ENCODE measurements at regions not wholly inside any gene's neighbourhood (a gene's known extent, or its start where the extent isn't known, plus 50 kb on each side); places are given as distances from the start of the nearest gene placed in this dataset.

GRCh38 chr3:8365541-8365940 is 136.1 kb upstream of the LMCD1 start:
- intact Hi-C loops (cut with DNase I; ENCODE audit: low total_unique reads): no loop called here
- Histone ChIP-seq H3K4me3 (no peak overlapping the region), H3K27me3 (no peaks in the 10 kb centered on the region), H3K27ac (no peak overlapping the region), H3K36me3 (no peaks in the 10 kb centered on the region), H3K9me3 (no peaks in the 10 kb centered on the region), H3K4me1 (no peaks in the 10 kb centered on the region)
- TF ChIP-seq CTCF (IDR thresholded peaks at IDR 0.05): no peak
- TF ChIP-seq POLR2A (IDR thresholded peaks at IDR 0.05): no peak
- no peak for TF ChIP-seq POLR2AphosphoS5 (IDR thresholded peaks at IDR 0.05)
- no peak for DNase-seq (ENCODE audit: low spot score in 2 of 2)

- intact Hi-C loops (cut with DNase I; ENCODE audit: low total_unique reads): no loop called here
- H3K27me3 ChIP-seq: no peaks in the 10 kb centered on the region
- H3K9me3 ChIP-seq: no peaks in the 10 kb centered on the region
- no peak overlapping the region for H3K27ac ChIP-seq
- no peaks in the 10 kb centered on the region for H3K4me1 ChIP-seq
- H3K4me3 ChIP-seq: no peak overlapping the region
- no peaks in the 10 kb centered on the region for H3K36me3 ChIP-seq
- TF ChIP-seq POLR2A (IDR thresholded peaks at IDR 0.05): no peak
- DNase-seq (ENCODE audit: low spot score in 2 of 2): no peak
These were observed 135.3 kb upstream of the LMCD1 start for GRCh38 chr3:8366219-8366810.

GRCh38 chr3:8368598-8368997 is 133.0 kb upstream of the LMCD1 start:
- no peak overlapping the region for H3K4me3 ChIP-seq
- intact Hi-C loops (cut with DNase I; ENCODE audit: low total_unique reads): no loop called here
- H3K27me3 ChIP-seq: no peaks in the 10 kb centered on the region
- no peak overlapping the region for H3K27ac ChIP-seq
- H3K4me1 ChIP-seq: no peaks in the 10 kb centered on the region
- no peak for DNase-seq (ENCODE audit: low spot score in 2 of 2)
- no peaks in the 10 kb centered on the region for H3K9me3 ChIP-seq
- no peaks in the 10 kb centered on the region for H3K36me3 ChIP-seq
- TF ChIP-seq CTCF (IDR thresholded peaks at IDR 0.05) (no peak), POLR2AphosphoS5 (IDR thresholded peaks at IDR 0.05) (no peak), POLR2A (IDR thresholded peaks at IDR 0.05) (no peak)

GRCh38 chr3:8369638-8370037 is 132.0 kb upstream of the LMCD1 start:
- H3K4me1 ChIP-seq: no peaks in the 10 kb centered on the region
- H3K36me3 ChIP-seq: no peaks in the 10 kb centered on the region
- H3K9me3 ChIP-seq: no peaks in the 10 kb centered on the region
- no peak overlapping the region for H3K4me3 ChIP-seq
- H3K27ac ChIP-seq: no peak overlapping the region
- no peaks in the 10 kb centered on the region for H3K27me3 ChIP-seq
- no peak for DNase-seq (ENCODE audit: low spot score in 2 of 2)
- TF ChIP-seq CTCF (IDR thresholded peaks at IDR 0.05): no peak
- TF ChIP-seq POLR2A (IDR thresholded peaks at IDR 0.05): no peak
- intact Hi-C loops (cut with DNase I; ENCODE audit: low total_unique reads): no loop called here

- no peaks in the 10 kb centered on the region for H3K4me1 ChIP-seq
- DNase-seq (ENCODE audit: low spot score in 2 of 2): no peak
- no peak overlapping the region for H3K4me3 ChIP-seq
- intact Hi-C loops (cut with DNase I; ENCODE audit: low total_unique reads): no loop called here
- no peak overlapping the region for H3K27ac ChIP-seq
- no peaks in the 10 kb centered on the region for H3K9me3 ChIP-seq
- no peaks in the 10 kb centered on the region for H3K36me3 ChIP-seq
- no peaks in the 10 kb centered on the region for H3K27me3 ChIP-seq
- TF ChIP-seq POLR2A (IDR thresholded peaks at IDR 0.05) (no peak), CTCF (IDR thresholded peaks at IDR 0.05) (no peak), POLR2AphosphoS5 (IDR thresholded peaks at IDR 0.05) (no peak)
These were observed 130.5 kb upstream of the LMCD1 start for GRCh38 chr3:8371085-8371551.
